Stimulated activated CD4-positive, alpha-beta T cell treated with anti-CD3 and anti-CD28 coated beads, Interleukin-4, amount 100 ng/mL, for 4 hours (primary cell): ENCODE measurements at regions not wholly inside any gene's neighbourhood (a gene's known extent, or its start where the extent isn't known, plus 50 kb on each side); places are given as distances from the start of the nearest gene placed in this dataset.
"Not testable (repeated sequence)": the region's sequence is repeated elsewhere in the genome, so short reads cannot be mapped to it uniquely, and the experiment has no call there.

Experiments
- DNase-seq, 2 experiments: peaks; one replicate each; pipeline ENCODE4 v3.0.0-alpha.2; 2020

DNA sequence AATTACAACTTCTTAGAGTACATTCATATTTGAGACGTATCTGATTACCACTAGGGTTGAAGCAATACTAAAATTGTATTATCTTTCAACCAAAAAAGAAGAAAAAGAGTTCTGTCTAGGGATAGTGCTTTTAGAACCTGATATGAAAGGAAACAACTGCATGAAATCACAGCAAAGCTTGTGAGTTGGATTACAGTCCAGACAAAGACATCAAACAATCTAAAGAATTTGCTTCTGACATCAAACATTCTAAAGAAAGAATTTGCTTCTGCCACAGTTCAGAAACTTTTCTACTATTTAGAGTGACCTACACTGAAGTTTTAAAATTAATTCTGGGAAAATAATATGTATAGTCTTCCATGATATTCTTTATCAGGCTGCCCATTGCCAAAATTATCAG lies 1141.1 kb upstream of the ACO1 start:
- DNase-seq = no peak

DNA sequence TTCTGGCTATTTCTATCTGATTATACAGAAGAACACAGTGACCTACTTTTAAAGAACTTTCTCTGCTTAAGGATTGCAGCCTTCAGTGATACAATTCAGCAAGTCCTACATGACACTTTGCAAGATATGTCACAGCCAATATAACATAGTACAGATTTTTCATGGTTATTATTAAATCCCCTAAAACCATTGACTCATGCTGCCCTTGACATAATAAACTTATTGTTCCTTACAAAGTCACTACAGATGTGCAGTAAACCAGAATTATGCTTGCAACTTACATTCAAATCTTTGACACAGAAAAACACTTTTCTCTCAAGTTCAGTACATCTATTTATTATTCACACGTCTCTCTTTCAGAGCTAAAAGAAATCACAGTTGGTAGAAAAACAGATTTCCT lies 1136.3 kb upstream of the ACO1 start:
- no peak for DNase-seq

DNA sequence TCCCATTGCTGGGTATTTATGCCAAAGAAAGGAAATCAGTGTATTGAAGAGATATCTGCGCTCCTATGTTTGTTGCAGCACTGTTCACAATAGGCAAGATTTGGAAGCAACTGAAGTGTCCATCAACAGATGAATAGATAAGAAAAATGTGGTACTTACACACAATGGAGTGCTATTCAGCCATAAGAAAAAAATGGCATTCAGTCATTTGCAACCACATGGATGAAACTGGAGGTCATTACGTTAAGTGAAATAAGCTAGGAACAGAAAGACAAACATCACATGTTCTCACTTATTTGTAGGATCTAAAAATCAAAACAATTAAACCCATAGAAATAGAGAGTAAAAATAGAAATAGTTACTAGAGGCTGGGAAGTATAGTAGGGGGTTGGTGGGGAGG lies 1133.1 kb upstream of the ACO1 start:
- DNase-seq = no peak

DNA sequence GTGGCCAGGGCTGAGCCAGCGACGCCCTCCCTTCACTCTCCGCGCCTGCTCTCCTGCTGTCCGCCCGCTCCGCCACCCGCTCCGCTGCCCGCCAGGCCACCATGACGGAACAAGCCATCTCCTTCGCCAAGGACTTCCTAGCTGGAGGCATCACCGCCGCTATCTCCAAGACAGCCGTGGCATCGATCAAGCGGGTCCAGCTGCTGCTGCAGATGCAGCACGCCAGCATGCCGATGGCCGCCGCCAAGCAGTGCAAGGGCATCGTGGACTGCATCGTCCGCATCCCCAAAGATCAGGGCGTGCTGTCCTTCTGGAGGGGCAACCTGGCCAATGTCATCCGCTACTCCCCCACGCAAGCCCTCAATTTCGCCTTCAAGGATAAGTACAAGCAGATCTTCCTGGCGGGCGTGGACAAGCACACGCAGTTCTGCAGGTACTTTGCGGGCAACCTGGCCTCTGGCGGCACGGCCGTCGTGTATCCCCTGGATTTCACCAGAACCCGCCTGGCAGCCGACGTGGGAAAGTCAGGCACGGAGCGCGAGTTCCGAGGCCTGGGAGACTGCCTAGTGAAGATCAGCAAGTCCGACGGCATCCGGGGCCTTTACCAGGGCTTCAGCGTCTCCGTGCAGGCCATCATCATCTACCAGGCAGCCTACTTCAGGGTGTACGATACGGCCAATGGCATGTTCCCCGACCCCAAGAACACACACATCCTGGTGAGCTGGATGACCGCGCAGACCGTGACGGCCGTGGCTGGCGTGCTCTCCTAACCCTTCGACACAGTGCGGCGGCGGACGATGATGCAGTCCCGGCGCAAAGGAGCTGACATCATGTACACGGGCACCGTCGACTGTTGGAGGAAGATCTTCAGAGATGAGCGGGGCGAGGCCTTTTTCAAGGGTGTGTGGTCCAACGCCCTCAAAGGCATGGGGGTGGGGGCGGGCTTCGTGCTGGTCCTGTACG lies 1130.4 kb upstream of the ACO1 start:
- DNase-seq = no peak

DNA sequence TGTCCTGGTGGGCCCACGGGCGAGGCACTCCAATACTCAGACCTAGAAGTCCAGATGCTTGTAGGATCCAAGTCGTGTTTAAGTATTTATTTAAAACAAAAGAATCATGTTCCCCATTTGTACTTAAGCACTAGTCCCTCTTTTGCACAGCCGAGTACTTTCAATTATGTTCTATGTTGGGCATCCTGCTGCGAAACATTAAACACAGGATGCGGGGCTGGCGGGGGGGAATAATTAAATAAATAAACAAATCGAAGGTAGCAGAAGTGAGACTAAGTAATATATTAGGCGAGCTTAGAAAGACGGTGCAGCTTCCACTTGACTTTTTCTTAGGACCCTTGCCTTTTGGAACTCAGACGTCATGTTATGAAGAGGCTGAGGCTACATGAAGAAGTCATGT lies 1129.2 kb upstream of the ACO1 start:
- DNase-seq = no peak

DNA sequence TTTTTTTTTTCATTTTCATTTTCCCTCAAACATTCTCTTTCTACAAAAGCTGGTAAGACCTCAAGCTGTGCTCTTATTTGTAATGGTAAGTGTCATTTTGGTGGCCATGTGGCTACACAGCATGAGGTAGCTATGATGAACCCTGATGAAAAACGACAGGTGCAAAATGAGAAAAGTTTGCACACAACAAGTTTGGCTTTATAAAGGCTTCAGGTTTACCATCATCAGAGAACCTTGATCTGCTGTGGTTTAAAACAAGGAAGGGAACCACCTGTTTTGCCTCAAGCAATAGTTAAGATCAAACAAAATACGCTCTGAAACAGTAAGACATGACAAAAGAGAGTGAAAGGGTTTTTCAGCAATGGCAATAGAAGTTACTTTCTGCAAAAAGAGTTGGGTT lies 1124.6 kb upstream of the ACO1 start:
- DNase-seq = no peak

DNA sequence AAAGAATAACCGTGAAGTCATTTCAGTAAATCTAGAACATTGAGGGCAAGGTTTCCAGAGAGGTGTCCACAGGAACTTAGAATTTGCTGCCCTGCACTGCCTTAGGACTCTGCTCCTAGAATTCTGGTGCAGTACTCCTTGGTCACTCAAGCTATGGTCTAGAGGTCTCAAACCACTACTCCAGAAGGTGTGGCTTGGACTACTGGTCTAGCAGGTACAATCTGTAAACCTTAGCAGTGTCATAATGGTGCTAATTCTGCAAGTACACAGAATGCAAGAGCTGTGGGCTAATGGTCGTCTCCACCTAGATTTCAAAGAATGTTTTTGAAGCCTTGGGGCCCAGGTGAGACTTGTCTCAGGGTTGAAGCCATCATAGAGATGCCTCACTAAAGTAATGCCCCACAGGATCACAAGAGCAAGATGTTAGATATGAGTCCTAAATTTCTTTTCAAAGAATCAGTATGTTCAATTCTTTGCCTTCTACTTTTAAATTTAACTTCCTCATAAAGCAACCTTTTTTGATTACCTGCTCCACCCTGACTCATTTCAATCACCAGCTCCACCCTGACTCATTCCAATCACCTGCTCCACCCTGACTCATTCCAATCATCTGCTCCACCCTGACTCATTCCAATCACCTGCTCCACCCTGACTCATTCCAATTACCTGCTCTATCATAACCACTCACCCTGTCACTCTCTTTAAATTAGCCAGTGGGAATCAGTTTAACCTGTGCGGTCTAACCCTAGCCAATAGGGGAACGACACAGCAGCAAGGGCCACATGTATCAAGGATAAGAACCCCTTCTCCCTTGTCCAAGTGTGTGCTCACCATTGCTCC lies 1111.8 kb upstream of the ACO1 start:
- DNase-seq = peak in 1 of 2 experiments; percentile 29

DNA sequence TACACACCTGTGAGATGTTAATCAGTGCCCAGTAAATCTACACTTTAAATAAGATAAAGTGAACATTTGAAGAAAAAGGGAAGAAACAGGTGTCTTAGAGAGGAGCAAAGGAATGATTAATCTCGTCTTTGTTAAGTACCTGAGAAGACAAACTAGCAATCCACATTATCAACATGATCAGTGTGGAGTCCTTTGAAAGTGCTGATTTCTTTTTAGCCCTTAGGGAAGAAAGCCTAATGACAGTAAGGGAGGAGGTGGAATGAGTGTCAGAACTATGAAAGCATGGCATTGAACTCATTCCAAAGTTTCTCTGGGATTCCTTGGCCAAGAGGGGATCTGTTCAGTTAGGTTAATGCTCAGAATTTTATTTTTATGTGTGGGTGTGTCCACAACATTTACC lies 1109.0 kb upstream of the ACO1 start:
- no peak for DNase-seq

DNA sequence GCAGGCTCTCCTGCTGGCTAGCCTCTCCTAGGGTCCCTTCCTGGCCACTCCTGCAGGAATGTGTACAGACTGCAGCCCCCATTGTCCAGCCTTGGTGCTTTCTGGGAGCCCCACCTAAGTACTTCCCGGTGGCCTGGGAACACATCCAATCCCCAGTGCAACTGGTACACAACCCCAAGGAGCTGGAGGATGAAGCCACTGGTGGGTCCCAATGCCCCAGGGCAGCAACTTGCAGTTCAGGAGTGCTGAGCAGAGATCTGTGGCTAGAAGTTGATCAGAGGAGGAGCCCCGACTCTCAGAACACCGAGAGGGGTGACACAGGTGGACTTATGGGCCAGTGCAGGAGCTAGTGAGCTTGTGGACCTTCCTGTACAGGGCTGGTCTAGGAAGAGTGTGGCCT lies 1093.7 kb upstream of the ACO1 start:
- no peak for DNase-seq

DNA sequence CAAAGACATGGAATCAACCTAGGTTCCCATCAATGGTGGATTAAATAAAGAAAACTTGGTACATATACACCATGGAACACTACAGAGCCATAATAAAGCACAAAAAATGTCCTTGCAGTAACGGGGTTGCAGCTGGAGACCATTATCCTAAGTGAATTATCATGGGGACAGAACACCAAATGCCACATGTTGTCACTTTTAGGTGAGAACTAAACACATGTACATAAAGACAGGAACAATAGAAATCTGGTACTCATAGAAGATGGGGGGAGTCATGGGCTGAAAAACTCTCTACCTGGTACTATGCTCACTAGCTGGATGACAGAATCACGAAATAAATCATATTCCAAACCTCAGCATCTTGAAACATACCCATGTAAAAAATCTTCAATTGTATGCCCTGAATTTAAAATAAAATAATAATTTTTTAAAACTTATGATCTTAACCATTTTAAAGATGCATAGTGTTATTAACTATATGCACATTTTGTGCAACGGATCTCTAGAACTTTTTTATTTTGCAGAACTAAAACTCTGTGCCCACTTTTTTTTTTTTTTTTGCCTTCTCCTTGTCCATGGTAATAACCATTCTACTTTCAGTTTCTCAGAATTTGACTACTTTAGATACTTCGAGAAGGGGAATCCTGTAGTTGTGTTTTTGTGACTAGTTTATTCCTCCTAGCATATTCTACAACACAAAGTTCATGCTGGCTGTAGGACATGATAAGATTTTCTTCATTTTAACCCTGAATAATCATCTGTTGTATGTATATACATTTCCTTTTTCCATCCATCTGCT lies 1081.6 kb upstream of the ACO1 start:
- no peak for DNase-seq

DNA sequence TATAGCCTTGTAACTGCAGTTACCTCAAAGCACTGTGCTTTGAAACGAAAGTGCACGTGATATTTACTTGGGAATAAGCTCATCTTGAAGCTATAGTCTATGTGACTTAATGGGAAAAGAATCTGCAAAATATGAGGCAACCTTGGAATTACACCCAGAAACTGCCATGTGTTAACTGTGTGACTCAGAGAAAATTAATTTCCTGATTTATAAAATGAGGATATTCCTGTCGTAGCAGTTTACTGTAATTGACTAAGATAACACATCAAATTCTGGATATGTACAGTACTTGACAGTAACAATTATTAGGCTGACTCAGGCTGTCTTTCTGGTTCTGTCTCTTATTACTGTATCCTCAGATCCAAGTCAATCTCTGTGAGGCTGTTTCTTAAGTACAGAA lies 1079.9 kb upstream of the ACO1 start:
- no peak for DNase-seq

DNA sequence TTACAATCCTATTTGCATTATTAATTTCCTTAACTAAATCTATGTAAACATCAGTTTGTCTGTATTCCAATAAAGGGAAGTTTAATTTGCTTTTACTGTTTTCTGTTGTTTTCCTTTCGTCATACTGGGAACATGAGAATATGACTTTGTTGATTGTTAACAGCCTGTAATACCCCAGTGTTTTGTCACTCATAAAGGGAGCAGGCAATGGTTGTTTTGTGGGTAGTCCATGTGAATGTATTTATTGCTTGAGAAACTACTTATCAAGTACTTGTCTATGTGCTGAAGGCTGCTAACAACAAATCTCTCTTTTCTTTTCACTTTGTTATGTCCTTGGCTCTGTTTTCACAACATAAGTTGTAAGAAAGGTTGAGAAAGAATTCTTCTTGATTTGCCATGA lies 1070.2 kb upstream of the ACO1 start:
- no peak for DNase-seq

DNA sequence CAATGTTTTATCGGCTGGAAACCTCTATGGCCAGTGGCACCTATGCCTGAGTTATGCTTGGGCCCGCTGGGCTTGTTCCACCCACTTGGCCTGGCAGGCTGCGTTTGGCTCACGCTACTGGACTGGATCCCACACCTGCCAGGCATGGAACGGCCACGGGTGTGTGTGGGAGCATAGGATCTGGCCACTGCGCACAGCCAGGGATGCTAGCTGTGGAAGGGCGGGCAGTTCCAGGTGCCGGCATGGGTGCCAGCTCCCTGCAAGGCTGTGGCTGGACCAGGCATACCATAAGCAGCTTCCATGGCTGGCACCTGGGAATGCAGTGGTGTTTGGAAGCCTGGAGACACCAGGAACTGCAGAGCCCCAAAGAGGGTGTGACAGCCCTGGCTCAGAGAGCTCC lies 1063.9 kb upstream of the ACO1 start:
- DNase-seq = no peak

DNA sequence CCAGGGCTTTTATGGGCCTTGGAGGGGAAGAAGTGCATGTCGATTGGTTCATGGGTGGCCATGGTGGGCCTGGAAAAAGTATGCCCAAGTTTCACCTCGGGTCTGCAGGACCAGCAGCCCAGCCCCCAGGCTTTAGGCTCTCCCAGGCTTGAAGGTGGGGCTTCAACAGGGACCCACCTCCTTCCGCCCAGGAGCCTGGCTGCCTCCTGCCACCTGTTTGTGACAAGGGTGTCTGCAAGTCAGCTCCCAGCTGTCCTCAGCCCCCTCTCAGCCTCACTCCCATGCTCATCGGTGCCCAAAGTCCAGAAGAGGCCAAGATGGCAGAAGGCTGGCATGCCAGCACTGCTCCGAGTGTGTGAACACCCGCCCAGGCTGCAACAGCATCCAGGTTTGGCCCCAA lies 1063.2 kb upstream of the ACO1 start:
- DNase-seq = no peak

DNA sequence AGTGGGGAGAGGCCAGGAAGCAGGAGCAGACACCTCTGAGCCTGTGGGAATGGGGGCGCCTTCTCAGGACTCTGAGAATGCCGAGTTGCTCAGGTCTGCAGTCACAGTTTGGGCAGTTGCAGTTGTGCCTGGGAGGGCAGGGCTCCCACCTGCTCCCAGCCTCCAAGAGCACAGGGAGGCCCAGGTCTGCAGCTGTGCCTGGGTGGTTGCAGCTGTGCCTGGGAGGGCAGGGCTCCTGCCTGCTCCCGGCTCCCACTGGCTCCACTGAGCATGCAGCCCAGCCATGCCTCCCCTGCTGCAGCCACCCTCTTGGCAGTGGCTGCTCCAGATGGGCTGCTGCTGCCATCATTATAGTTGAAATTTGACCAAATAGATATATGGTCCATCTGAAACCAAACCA lies 1062.8 kb upstream of the ACO1 start:
- no peak for DNase-seq

DNA sequence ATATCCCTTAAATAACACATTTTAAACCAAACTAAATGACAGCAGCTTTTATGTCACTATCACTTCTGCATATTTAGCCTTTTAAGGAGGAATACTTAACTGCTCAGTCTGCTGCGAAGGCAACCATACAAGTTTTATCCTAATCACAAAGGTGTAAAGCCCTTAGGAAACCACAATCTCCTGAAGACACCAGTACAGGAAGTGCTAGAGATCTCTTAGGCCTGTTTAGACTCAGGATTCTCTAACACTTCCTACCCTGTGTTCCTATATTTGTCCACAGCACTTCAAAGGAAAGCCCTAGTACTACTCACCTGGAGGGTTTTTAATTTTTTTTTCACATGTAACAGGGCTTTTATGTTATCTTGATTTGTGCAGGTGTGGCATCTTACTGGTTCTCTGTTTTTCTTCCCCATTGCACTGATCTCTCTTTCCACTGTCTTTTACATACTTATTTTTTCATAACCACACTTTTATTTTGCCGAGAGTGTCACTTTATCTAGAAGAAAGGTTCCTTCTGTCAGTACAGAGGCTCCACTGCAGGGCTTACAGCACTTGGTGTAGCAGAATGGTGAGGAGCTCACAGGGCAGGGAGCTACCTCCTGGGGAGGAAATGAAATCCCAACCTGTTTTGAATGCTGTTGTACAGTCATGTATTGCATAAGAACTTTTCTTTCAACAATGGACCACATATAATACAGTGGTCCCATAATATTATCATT lies 1060.6 kb upstream of the ACO1 start:
- no peak for DNase-seq

DNA sequence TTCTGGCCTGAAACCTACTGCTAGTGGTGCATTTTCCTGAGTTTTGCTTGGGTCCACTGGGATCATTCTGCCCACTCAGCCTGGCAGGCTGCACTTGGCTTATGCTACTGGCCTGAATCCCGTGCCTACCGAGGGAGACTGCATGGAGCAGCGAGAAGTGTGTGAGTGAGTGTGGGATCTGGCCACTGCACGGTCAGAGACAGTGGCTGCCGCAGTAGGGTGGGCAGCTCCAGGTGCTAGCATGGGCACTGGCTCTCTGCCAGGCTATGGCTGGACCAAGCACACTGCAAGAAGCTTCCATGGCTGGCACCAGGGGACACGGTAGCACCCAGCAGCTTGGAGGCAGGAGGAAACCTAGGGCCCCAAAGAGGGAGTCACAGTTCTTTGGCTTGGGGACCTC lies 1058.7 kb upstream of the ACO1 start:
- DNase-seq = no peak

DNA sequence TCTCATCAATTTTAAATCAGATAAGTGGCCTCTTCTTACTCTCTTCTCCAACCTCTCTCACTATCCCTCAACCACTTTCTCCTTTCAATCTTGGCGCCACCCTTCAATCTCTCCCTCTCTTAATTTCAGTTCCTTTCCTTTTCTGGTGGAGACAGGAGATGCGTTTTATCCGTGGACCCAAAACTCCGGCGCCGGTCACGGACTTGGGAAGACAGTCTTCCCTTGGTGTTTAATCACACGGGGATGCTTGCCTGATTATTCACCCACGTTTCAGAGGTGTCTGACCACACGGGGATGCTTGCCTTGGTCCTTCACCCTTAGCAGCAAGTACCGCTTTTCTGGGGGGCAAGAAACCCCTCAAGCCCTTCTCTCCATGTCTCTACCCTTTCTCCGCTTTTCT lies 1057.6 kb upstream of the ACO1 start:
- not testable (repeated sequence) for DNase-seq

DNA sequence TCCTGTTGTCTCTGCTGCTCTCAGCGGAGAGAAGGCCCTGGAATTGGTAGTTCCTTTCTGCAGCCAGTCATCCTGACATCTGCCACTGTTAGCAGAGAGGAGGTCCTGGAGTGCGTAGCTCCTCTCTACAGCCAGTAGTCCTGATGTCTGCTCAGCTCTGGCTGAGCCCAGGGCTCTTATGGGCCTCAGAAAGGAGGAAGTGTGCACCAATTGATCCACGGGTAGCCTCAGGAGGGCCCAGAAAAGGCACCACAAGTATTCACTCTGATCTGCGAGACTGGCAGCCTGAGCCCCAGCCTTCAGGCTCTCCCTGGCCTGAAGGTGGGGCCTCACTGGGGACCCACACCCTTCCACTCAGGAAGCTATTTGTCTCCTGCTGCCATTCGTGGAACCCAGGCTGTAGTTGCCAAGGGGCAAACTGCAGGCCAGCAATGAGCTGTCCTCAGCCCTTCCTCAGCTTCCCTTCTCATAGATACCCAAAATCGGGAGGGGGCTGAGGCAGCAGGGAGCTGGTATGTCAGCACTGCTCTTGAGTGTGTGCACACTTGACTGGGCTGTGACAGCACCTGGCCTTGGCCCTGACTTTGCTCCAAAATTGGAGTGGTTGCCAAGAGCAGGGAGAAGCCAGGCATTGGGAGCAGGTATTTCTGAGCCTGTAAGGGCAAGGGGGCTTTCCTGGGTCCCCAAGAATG lies 1049.5 kb upstream of the ACO1 start:
- no peak for DNase-seq

DNA sequence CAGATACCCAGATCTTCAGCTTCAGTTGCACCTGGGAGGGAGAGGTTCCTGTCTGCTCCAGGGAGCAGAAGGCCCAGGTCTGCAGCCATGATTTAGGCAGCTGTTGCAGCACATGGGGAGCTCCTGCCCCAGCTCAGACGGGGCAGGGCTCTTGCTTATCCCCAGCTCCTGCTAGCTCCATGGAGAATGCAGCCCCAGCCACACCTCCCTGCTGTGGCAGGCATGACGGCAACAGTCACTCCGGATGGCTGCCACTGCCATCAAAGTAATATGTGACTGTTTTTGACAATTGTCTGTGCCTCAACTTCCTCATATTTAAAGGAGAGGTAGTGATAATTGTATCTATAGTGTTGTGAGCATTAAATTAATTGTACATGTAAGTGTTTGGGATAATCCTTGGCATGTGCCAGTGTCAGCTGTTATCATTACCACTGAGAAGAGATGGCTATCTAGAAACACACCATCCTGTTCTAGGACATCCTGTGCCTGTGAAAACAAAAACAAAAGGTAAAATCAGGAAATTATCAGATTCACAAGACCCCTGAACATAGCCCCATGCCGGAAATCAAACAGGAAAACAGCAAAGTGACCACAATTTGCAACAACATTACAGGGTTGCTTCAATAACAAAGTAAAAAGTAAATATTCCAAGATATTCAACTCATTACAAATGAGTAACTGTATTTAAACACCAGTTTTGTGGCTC lies 1048.8 kb upstream of the ACO1 start:
- no peak for DNase-seq

DNA sequence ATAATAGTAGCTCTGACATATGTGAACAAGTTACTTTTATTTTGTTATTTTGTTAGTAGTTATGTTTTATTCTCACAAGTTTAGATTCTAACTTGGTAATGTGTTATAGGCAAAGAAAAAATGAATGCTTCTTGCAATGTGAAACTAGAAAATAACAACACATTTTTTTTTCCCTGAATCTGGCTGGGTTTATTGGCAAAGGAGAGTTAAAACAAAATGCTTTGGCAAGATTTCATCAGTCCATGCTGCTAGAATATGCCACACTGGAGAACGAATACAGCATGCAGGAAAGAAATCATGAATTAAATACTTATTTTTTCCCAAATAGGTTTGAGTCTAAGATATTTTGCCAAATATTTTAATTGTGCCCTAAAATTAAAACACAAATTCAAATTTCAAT lies 1048.1 kb upstream of the ACO1 start:
- DNase-seq = no peak
